ENCODE measurements at regions not wholly inside any gene's neighbourhood (a gene's known extent, or its start where the extent isn't known, plus 50 kb on each side); places are given as distances from the start of the nearest gene placed in this dataset.

DNA sequence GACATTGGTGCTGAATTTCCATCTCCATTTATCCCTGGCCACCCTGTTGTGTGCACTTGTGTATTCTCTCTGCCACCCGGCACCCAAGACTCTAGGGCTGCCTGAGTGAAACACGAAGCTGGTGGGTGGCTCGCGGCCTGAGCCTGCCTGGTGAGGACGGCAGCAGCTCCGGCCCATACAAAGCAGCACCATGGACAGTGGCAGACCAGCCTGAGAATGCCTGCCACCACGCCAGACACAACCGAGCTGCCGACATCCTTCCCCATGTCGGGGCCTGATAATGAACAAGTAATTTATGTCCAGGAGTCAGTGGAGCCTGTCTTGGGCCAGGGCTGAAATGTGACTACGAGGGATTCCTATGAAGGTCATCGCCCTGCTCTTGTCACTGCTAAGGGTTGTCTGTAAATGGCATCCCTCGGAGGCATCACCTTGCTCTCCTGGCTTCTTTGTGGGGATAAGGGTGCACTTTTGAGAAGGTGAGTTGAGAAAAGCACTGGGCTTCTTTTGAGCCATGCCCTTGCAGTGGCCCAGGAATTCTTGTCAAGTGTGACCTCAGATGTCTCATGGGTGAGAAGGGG, 175.7 kb downstream of the MELK start:
- TF ChIP-seq, protein P1, sequence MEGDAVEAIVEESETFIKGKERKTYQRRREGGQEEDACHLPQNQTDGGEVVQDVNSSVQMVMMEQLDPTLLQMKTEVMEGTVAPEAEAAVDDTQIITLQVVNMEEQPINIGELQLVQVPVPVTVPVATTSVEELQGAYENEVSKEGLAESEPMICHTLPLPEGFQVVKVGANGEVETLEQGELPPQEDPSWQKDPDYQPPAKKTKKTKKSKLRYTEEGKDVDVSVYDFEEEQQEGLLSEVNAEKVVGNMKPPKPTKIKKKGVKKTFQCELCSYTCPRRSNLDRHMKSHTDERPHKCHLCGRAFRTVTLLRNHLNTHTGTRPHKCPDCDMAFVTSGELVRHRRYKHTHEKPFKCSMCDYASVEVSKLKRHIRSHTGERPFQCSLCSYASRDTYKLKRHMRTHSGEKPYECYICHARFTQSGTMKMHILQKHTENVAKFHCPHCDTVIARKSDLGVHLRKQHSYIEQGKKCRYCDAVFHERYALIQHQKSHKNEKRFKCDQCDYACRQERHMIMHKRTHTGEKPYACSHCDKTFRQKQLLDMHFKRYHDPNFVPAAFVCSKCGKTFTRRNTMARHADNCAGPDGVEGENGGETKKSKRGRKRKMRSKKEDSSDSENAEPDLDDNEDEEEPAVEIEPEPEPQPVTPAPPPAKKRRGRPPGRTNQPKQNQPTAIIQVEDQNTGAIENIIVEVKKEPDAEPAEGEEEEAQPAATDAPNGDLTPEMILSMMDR (conservative IDR thresholded peaks at IDR 0.05): no peak
- no peak for TF ChIP-seq EZH2 (IDR thresholded peaks at IDR 0.05; ENCODE audit: low read depth)

Measured in PC-9 (cell line).